ENCODE measurements at regions not wholly inside any gene's neighbourhood (a gene's known extent, or its start where the extent isn't known, plus 50 kb on each side); places are given as distances from the start of the nearest gene placed in this dataset.
A peak's percentile ranks its signal among the peaks of the same experiment; 100 is the strongest.

DNA sequence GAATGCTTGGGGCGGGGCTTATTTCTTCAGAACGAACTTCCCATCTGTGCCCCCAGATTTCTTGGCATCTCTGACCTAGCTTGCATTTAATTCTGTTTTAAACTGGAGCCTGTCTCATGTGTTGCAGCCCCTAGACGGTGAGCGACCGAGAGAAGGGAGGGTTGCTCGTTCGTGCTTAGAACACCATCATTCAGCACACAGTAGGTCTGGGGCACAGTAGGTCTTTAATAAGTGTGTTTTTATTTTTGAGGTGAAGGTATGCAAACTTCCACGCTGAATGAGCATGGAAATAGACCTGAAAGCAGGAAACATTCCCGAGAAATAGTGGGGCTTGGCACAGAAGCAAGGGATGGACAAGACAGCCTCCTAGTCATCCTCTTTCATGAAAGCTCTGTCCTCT lies 57.0 kb upstream of the TAC4 start:
- Histone ChIP-seq H3K9me3 (no peaks in the 10 kb centered on the region), H3K4me3 (no peak overlapping the region), H3K4me1 (no peaks in the 10 kb centered on the region), H3K27me3 (peaks cover 0 to 22% of the 10 kb centered on the region in 2 donors), H3K36me3 (no peaks in the 10 kb centered on the region), H3K27ac (no peak overlapping the region)
- no peak for TF ChIP-seq POLR2A (IDR thresholded peaks at IDR 0.05)
- TF ChIP-seq, protein P1, sequence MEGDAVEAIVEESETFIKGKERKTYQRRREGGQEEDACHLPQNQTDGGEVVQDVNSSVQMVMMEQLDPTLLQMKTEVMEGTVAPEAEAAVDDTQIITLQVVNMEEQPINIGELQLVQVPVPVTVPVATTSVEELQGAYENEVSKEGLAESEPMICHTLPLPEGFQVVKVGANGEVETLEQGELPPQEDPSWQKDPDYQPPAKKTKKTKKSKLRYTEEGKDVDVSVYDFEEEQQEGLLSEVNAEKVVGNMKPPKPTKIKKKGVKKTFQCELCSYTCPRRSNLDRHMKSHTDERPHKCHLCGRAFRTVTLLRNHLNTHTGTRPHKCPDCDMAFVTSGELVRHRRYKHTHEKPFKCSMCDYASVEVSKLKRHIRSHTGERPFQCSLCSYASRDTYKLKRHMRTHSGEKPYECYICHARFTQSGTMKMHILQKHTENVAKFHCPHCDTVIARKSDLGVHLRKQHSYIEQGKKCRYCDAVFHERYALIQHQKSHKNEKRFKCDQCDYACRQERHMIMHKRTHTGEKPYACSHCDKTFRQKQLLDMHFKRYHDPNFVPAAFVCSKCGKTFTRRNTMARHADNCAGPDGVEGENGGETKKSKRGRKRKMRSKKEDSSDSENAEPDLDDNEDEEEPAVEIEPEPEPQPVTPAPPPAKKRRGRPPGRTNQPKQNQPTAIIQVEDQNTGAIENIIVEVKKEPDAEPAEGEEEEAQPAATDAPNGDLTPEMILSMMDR (IDR thresholded peaks at IDR 0.05), result no peak
- no peak for DNase-seq

DNA sequence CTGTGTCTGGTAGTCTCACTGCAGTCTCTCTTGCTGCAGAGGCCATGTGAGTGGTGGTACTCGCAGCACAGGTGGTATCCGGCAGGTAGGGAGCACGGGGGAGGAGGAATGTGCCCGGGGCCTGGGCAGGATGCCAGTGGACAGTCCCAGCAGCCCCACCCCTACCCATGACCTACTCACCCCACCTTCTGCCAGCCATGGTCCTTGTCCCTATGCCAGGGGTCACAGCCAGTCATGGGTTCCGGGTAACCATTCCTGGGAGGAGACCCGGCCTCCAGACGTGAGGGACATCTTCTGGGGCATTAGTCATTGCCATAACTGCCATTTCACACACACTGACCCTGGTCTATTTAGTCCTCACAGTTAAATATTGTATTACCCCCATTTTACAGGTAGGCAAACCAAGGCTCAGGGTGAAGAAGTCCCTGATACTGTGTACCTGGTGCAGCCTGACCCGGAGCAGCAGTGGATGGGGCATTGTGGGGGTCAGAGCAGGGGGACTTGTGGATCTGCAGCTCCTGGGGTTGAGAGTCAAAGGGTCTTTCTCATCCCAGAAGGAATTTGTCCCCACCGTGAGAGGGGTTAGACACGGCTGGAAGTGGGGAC lies 58.8 kb upstream of the TAC4 start:
- Histone ChIP-seq H3K27me3 (peaks cover 0 to 38% of the 10 kb centered on the region in 2 donors), H3K4me3 (no peak overlapping the region), H3K9me3 (no peaks in the 10 kb centered on the region), H3K36me3 (no peaks in the 10 kb centered on the region), H3K4me1 (peaks cover 0 to 4% (median 0%) of the 10 kb centered on the region in 4 donors), H3K27ac (no peak overlapping the region)
- TF ChIP-seq, protein P1 (IDR thresholded peaks at IDR 0.05), result no peak
- no peak for TF ChIP-seq POLR2A (IDR thresholded peaks at IDR 0.05)
- DNase-seq, result no peak

DNA sequence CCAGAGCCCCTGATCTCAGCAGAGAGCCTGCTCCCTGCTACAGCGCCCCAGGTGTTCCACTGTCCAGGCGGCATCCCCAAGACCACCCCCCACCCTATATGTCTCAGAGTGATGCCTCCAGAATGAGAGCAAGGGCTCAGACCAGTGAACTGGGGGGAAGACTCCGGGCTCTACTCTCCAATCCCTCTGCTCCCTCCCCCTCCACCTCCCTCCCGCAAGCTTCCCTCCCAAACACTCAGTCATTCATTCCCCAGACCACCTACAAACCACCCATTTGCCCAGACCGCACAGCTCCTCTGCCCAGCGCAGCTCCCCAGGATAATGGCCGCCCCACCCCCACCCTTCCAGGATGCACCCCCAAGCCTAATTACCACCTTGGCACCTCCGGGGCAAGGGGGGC lies 59.4 kb upstream of the TAC4 start:
- Histone ChIP-seq H3K27ac (no peak overlapping the region), H3K27me3 (peaks cover 0 to 35% of the 10 kb centered on the region in 2 donors), H3K4me1 (peaks cover 0 to 4% (median 0%) of the 10 kb centered on the region in 4 donors), H3K9me3 (no peaks in the 10 kb centered on the region), H3K36me3 (no peaks in the 10 kb centered on the region), H3K4me3 (no peak overlapping the region)
- DNase-seq, result no peak
- TF ChIP-seq, protein P1 (IDR thresholded peaks at IDR 0.05), result no peak
- no peak for TF ChIP-seq POLR2A (IDR thresholded peaks at IDR 0.05)

DNA sequence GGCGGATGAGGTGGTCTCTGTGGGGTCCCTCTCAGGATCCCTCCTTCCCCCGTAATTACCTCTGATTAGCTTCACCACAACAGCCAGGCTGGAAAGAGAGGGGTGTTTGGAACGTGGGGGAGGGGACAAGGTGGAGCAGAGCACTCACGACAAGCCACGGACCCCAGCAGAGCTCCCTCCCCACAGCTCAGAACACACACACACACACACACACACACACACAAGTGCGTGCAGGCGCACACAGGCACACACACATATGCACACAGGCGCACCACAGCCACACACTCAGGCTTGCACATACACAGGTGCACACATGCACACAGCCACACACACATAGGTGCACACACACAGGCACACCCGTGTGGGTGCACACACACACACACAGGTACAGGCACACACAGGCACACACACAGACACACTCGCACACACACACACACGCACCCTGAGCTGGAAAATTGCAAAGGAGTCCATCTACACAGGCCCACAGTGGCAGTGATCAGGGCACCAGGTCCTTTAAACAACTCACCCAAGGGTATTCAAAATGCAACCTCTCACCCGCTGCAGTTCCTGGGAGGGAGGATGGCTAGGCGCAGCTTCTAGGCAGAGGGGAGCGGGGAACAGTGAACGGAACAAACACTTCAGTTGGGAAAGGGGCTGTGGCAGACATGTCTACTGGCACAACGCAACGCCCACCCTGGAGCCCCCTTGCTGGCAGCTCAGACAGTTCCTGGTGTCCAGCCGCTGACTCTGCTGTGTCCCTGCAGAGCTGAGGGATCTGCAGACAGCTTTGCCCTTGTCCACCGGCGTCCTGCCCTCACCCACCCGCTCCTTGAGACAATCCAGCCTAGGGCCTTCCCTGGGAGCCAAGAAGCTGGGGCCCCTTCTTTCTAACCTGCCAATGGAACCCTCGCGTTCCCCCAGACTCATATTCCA lies 59.9 kb upstream of the DLX4 start:
- Histone ChIP-seq H3K4me3 (no peak overlapping the region), H3K36me3 (no peaks in the 10 kb centered on the region), H3K27ac (no peak overlapping the region), H3K4me1 (peaks cover 0 to 4% (median 0%) of the 10 kb centered on the region in 4 donors), H3K9me3 (no peaks in the 10 kb centered on the region), H3K27me3 (peaks cover 0 to 26% of the 10 kb centered on the region in 2 donors)
- no peak for DNase-seq
- no peak for TF ChIP-seq POLR2A (IDR thresholded peaks at IDR 0.05)
- TF ChIP-seq, protein P1 (IDR thresholded peaks at IDR 0.05), result no peak

DNA sequence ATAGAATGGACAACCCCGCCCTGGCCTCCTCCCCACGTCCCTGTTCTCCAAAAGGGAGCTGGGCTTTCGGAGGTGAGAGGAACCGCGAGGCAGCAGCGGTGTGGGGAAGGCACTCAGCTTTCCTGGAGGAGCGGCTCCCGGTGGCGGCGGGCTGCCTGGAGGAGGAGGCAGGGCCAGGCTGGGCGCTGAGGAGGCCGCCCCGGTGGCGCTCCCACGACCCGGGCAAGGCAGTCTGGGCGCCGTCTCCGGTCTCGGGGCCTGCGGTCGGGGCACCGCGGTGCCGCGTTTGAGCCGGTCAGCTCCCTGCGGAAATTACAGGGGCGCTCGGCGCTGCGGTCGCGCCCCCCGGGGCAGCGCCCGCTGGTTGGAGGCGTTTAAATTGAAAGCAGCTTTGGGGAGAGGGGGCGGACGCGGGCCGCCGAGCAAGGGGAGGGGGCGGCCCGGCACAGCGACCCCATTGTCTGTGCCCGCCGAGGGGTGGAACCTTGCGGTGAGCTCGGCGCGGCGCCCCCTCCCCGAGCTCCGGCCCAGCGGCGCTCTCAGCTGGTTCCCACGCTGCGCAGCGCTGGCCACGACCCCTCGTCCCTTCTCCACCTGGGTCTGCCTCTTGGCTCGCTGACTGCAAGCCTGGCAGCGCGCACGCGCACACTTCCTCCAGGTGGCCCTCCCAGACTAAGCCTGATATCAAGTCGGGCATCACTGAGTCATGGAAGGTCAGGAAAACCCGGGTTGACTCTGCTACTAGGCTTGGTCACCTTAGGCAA lies 58.7 kb upstream of the DLX4 start:
- H3K27ac ChIP-seq, result no peak overlapping the region
- no peaks in the 10 kb centered on the region for H3K9me3 ChIP-seq
- TF ChIP-seq, protein P1 (IDR thresholded peaks at IDR 0.05), result no peak
- TF ChIP-seq POLR2A (IDR thresholded peaks at IDR 0.05), result no peak
- DNase-seq, result no peak
- H3K27me3 ChIP-seq, result peaks cover 0 to 26% of the 10 kb centered on the region in 2 donors
- peaks cover 0 to 4% (median 0%) of the 10 kb centered on the region in 4 donors for H3K4me1 ChIP-seq
- no peaks in the 10 kb centered on the region for H3K36me3 ChIP-seq
- H3K4me3 ChIP-seq, result peak overlapping the region in 1 of 4 donors; percentile 15

Measured in Peyer's patch (tissue), 4 donors.